DND-41 (cell line): ENCODE measurements at regions not wholly inside any gene's neighbourhood (a gene's known extent, or its start where the extent isn't known, plus 50 kb on each side); places are given as distances from the start of the nearest gene placed in this dataset.

ENCODE experiments used
- ATAC-seq: fragments of 200-7000 bp; cut with Tn5 transposase; 3 replicates; pipeline ENCODE4 v1.9.1; 2021; ENCODE audit warnings: low read depth; ENCODE audit not compliant: insufficient read depth
- DNase-seq: peaks from one replicate; pipeline ENCODE4 v3.0.0-alpha.2; 2020
- H2AFZ ChIP-seq: 2 replicates; pipeline ENCODE4 v1.6.0; 2012; ENCODE audit warnings: low read depth, low read length
- H3K27ac ChIP-seq: 2 replicates; pipeline ENCODE4 v1.5.1; 2012; ENCODE audit warnings: low read length, inconsistent platforms
- H3K27me3 ChIP-seq: fragments of 200-600 bp; sonication (generic); 2 replicates; pipeline ENCODE4 v1.6.0; 2012; ENCODE audit warnings: low read length, mild to moderate bottlenecking, inconsistent platforms; ENCODE audit not compliant: insufficient read depth, poor library complexity
- H3K36me3 ChIP-seq: 2 replicates; pipeline ENCODE4 v1.5.1; 2012; ENCODE audit warnings: low read length, inconsistent platforms; ENCODE audit not compliant: insufficient read depth
- H3K4me1 ChIP-seq: 2 replicates; pipeline ENCODE4 v1.5.1; 2012; ENCODE audit warnings: mild to moderate bottlenecking, low read length; ENCODE audit not compliant: insufficient read depth
- H3K4me2 ChIP-seq: 2 replicates; pipeline ENCODE4 v1.6.0; 2012; ENCODE audit warnings: mild to moderate bottlenecking, moderate library complexity, low read length, inconsistent platforms; ENCODE audit not compliant: insufficient read depth
- H3K4me3 ChIP-seq, 2 experiments: fragments of 200-600 bp in 1 of 2; shearing (Covaris generic) in 1 of 2; 2 replicates each; pipeline ENCODE4 v1.5.1; 2012 to 2016; ENCODE audit warnings: inconsistent platforms in 2 of 2, low read length in 2 of 2, mild to moderate bottlenecking in 2 of 2, low read depth in 1 of 2, moderate library complexity in 1 of 2
- H3K79me2 ChIP-seq: 2 replicates; pipeline ENCODE4 v1.6.0; 2012; ENCODE audit warnings: low read length, inconsistent platforms; ENCODE audit not compliant: insufficient read depth
- H3K9ac ChIP-seq: 2 replicates; pipeline ENCODE4 v1.6.0; 2012; ENCODE audit warnings: low read depth, mild to moderate bottlenecking, inconsistent platforms, low read length, moderate library complexity
- H3K9me3 ChIP-seq: 2 replicates; pipeline ENCODE4 v1.5.1; 2012; ENCODE audit warnings: low read length, moderate library complexity, mild to moderate bottlenecking, inconsistent platforms; ENCODE audit not compliant: insufficient read depth, severe bottlenecking
- H4K20me1 ChIP-seq: 2 replicates; pipeline ENCODE4 v1.6.0; 2012; ENCODE audit warnings: low read length; ENCODE audit not compliant: insufficient read depth
- EZH2 ChIP-seq: IDR thresholded peaks from 3 replicates; pipeline ENCODE4 v1.6.1; 2012; ENCODE audit warnings: borderline replicate concordance, low read depth, mild to moderate bottlenecking, moderate library complexity, low read length, inconsistent platforms; ENCODE audit not compliant: severe bottlenecking
- TF ChIP-seq, protein P1 (sequence below): IDR thresholded peaks from 2 replicates; pipeline ENCODE4 v1.5.1; 2012; ENCODE audit warnings: borderline replicate concordance, low read length, moderate library complexity, mild to moderate bottlenecking; ENCODE audit not compliant: poor library complexity, severe bottlenecking; ENCODE audit errors: extremely low read depth

DNA sequence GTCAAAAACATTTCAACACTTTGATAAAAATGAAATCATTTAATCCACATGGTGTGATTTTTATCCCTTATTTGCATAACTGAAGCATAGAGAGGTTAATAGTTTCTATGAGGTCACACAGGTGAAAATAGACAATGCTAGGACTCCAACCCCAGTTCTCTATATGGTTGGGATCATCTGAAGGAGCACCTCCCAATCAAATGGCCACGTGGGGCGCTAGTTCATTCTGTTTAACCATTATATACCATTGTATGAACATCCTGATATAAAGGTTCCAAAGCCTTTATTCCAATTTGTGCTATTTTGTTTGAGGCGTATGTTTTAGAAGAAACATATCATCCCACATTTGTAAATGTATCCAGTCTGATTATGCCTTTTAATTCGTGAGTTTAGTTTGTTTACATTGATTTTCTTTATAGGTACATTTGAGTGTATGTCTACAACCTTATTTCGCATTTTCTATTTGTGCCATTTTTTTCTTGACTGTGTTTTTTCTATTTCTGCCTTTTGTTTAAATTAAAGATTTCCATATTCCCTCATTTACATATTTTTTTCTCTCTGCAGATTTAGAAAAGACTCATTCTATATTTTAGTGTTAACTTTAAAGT lies 1092.0 kb downstream of the MAT2B start:
- no peak overlapping the region for H3K27ac ChIP-seq
- DNase-seq = peak; percentile 13
- TF ChIP-seq EZH2 = no peak
- TF ChIP-seq, protein P1, sequence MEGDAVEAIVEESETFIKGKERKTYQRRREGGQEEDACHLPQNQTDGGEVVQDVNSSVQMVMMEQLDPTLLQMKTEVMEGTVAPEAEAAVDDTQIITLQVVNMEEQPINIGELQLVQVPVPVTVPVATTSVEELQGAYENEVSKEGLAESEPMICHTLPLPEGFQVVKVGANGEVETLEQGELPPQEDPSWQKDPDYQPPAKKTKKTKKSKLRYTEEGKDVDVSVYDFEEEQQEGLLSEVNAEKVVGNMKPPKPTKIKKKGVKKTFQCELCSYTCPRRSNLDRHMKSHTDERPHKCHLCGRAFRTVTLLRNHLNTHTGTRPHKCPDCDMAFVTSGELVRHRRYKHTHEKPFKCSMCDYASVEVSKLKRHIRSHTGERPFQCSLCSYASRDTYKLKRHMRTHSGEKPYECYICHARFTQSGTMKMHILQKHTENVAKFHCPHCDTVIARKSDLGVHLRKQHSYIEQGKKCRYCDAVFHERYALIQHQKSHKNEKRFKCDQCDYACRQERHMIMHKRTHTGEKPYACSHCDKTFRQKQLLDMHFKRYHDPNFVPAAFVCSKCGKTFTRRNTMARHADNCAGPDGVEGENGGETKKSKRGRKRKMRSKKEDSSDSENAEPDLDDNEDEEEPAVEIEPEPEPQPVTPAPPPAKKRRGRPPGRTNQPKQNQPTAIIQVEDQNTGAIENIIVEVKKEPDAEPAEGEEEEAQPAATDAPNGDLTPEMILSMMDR = peak; percentile 61

DNA sequence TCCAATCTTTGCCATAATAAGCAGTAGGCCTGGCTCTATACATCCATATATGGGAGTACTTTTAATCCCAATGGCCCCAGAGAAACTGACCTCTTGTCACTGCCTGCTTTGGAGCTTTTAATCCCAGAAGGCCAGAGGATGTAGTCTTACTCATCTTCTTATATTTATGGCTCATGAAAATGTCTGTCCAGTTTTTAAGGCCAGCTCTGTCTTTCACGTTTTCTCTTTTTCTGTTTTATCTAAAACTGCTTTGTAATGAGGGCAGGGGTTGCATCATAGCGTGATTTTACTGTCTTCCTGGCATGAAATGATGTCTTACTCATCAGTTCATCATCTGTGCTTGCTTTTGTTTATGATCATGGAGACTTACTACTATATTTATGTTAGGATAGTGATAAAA lies 1094.9 kb downstream of the MAT2B start:
- Histone ChIP-seq H2AFZ (no peak overlapping the region), H3K9me3 (no peaks in the 10 kb centered on the region), H3K4me2 (no peak overlapping the region), H3K36me3 (no peaks in the 10 kb centered on the region), H3K27me3 (no peaks in the 10 kb centered on the region), H4K20me1 (no peaks in the 10 kb centered on the region), H3K4me1 (no peaks in the 10 kb centered on the region), H3K79me2 (no peaks in the 10 kb centered on the region), H3K4me3 (no peak overlapping the region), H3K27ac (no peak overlapping the region), H3K9ac (no peak overlapping the region)
- ATAC-seq = no peak
- no peak for TF ChIP-seq EZH2
- TF ChIP-seq, protein P1 = no peak
- DNase-seq = no peak

More for the DNA sequence above, 1092.0 kb downstream of the MAT2B start:
- Histone ChIP-seq H3K36me3 (no peaks in the 10 kb centered on the region), H3K4me3 (no peak overlapping the region), H2AFZ (no peak overlapping the region), H3K79me2 (no peaks in the 10 kb centered on the region), H3K4me2 (no peak overlapping the region), H3K9me3 (no peaks in the 10 kb centered on the region), H4K20me1 (no peaks in the 10 kb centered on the region), H3K4me1 (no peaks in the 10 kb centered on the region), H3K27me3 (no peaks in the 10 kb centered on the region), H3K9ac (no peak overlapping the region)
- peak; percentile 65; the same call in 2 of the 3 replicates for ATAC-seq

DNA sequence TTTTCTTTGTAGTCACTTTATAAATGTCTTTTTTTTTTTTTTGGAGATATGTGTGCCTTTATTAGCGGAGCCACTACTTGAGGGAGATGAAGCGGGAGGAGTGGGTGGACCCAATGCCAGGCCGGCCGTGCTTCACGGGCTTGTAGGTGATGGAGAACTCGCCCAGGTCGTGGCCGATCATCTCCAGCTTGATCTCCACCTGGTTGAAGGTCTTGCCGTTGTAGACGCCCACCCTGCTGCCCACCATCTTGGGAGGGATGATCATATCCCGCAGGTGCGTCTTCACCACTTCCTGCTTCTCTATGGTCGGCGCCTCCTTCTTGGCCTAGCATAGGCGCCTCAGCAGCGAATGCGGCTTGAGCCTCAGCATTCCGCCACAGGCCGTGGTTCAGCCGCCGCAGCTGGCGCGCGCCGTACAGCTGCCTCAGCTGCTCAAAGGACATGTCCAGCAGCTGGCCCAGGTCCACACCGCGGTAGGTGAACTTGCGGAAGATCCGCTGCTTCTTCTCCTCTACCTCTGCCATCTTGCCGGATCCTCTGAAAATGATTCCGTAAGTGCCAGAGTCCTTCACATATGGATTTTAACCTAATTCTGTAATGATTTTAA lies 1095.6 kb downstream of the MAT2B start:
- H3K27me3 ChIP-seq = no peaks in the 10 kb centered on the region
- no peak overlapping the region for H3K4me2 ChIP-seq
- no peak for TF ChIP-seq EZH2
- TF ChIP-seq, protein P1 = no peak
- H3K36me3 ChIP-seq = no peaks in the 10 kb centered on the region
- no peak for DNase-seq
- H4K20me1 ChIP-seq = no peaks in the 10 kb centered on the region
- H3K9me3 ChIP-seq = no peaks in the 10 kb centered on the region
- H2AFZ ChIP-seq = no peak overlapping the region
- H3K9ac ChIP-seq = no peak overlapping the region
- no peaks in the 10 kb centered on the region for H3K4me1 ChIP-seq
- no peaks in the 10 kb centered on the region for H3K79me2 ChIP-seq
- ATAC-seq = no peak
- no peak overlapping the region for H3K4me3 ChIP-seq
- no peak overlapping the region for H3K27ac ChIP-seq
